A549 (cell line): ENCODE measurements at regions not wholly inside any gene's neighbourhood (a gene's known extent, or its start where the extent isn't known, plus 50 kb on each side); places are given as distances from the start of the nearest gene placed in this dataset.

Experiments
- ATAC-seq, 2 experiments: fragments of 200-7000 bp in 1 of 2; fragments of >200 bp in 1 of 2; cut with Nextera tagmentation in 1 of 2; cut with Tn5 transposase in 1 of 2; 3 replicates each; pipeline versions ENCODE4 v1.8.0 to v1.9.1; 2018 to 2020; ENCODE audit warnings: mild to moderate bottlenecking in 1 of 2, moderate library complexity in 1 of 2
- CTCF ChIA-PET: fragments of 300-600 bp; sonication (Branson Sonifier 250); formaldehyde crosslinking; extraction: SDS; loops from one replicate; lab custom pipeline; 2021; ENCODE audit warnings: antibody characterized with exemption, inconsistent platforms; lab: Yijun Ruan, JAX
- POLR2A ChIA-PET: fragments of 350-600 bp; formaldehyde crosslinking; extraction: SDS; loops from one replicate; lab custom pipeline; 2021; ENCODE audit warnings: antibody characterized with exemption, inconsistent platforms; lab: Yijun Ruan, JAX
- DNase-seq, 2 experiments: peaks; one replicate each; pipeline versions ENCODE4 v3.0.0 to v3.0.0-alpha.2; 2011 to 2016; ENCODE audit warnings: low read depth in 1 of 2, low spot score in 1 of 2
- FAIRE-seq: peaks from 2 replicates; lab custom pipeline; 2011; peaks lifted over from hg19 to GRCh38; lab: Jason Lieb, UNC
- H3K27ac ChIP-seq, 2 experiments: fragments of >200 bp; sonication (Bioruptor Twin); formaldehyde crosslinking; 3 replicates each; pipeline ENCODE4 v1.5.1; 2016 to 2017
- H3K4me1 ChIP-seq: fragments of >200 bp; sonication (Bioruptor Twin); formaldehyde crosslinking; 3 replicates; pipeline ENCODE4 v1.6.1; 2016
- H3K4me2 ChIP-seq: fragments of >200 bp; sonication (Bioruptor Twin); formaldehyde crosslinking; 3 replicates; pipeline ENCODE4 v1.6.1; 2016
- H3K4me3 ChIP-seq: fragments of >200 bp; sonication (Bioruptor Twin); formaldehyde crosslinking; 3 replicates; pipeline ENCODE4 v1.5.1; 2016
- H3K9me3 ChIP-seq: fragments of >200 bp; sonication (Bioruptor Twin); formaldehyde crosslinking; 3 replicates; pipeline ENCODE4 v1.6.1; 2016
- BCL3 ChIP-seq: fragments of >200 bp; sonication (Bioruptor Twin); formaldehyde crosslinking; IDR thresholded peaks from 3 replicates; pipeline ENCODE4 v1.6.1; 2016
- CBX2 ChIP-seq: fragments of 200-600 bp; sonication (generic); IDR thresholded peaks from 2 replicates; pipeline ENCODE4 v1.6.1; 2016; ENCODE audit warnings: low read depth, mild to moderate bottlenecking, borderline replicate concordance
- CBX8 ChIP-seq: fragments of 200-600 bp; sonication (generic); IDR thresholded peaks from 2 replicates; pipeline ENCODE4 v1.6.1; 2016
- CHD2 ChIP-seq: fragments of 150-350 bp; IDR thresholded peaks from 2 replicates; pipeline ENCODE4 v1.6.1; 2014; ENCODE audit warnings: low read length; ENCODE audit not compliant: partially characterized antibody
- CHD4 ChIP-seq: fragments of 200-600 bp; sonication (generic); IDR thresholded peaks from 2 replicates; pipeline ENCODE4 v1.6.1; 2016; ENCODE audit warnings: antibody characterized with exemption, mild to moderate bottlenecking, borderline replicate concordance
- CTCF ChIP-seq: fragments of >200 bp; sonication (Bioruptor Twin); formaldehyde crosslinking; IDR thresholded peaks from 3 replicates; pipeline ENCODE4 v1.5.1; 2016
- EHF ChIP-seq: fragments of 250-450 bp; sonication (Bioruptor Pico); IDR thresholded peaks from 2 replicates; pipeline ENCODE4 v1.5.0; 2020; ENCODE audit warnings: mild to moderate bottlenecking
- EHMT2 ChIP-seq: fragments of 200-600 bp; sonication (generic); IDR thresholded peaks from 2 replicates; pipeline ENCODE4 v1.6.1; 2016; ENCODE audit warnings: antibody characterized with exemption, low read depth, mild to moderate bottlenecking, moderate library complexity
- EP300 ChIP-seq, 2 experiments: fragments of >200 bp; sonication (Bioruptor Twin); formaldehyde crosslinking; IDR thresholded peaks; 2 replicates in 1 of 2; 3 replicates in 1 of 2; pipeline ENCODE4 v1.6.1; 2016 to 2017
- HEYL ChIP-seq: fragments of 250-450 bp; sonication (Bioruptor Pico); IDR thresholded peaks from 2 replicates; pipeline ENCODE4 v1.8.0; 2021; ENCODE audit warnings: mild to moderate bottlenecking, moderate library complexity
- HOXB13 ChIP-seq: fragments of 250-450 bp; sonication (Bioruptor Pico); IDR thresholded peaks from 2 replicates; pipeline ENCODE4 v1.5.0; 2020; ENCODE audit warnings: low read depth, mild to moderate bottlenecking, moderate library complexity
- HOXB5 ChIP-seq: fragments of 250-450 bp; sonication (Bioruptor Pico); IDR thresholded peaks from 2 replicates; pipeline ENCODE4 v1.5.0; 2020; ENCODE audit warnings: mild to moderate bottlenecking, moderate library complexity
- KDM5A ChIP-seq: fragments of 200-600 bp; sonication (generic); IDR thresholded peaks from 2 replicates; pipeline ENCODE4 v1.6.1; 2016; ENCODE audit warnings: antibody characterized with exemption, mild to moderate bottlenecking
- MAX ChIP-seq: IDR thresholded peaks from 2 replicates; pipeline ENCODE4 v1.6.1; 2012
- NPAS2 ChIP-seq: fragments of 250-450 bp; sonication (Bioruptor Pico); IDR thresholded peaks from 2 replicates; pipeline ENCODE4 v1.8.0; 2022; ENCODE audit warnings: mild to moderate bottlenecking, moderate library complexity, borderline replicate concordance
- PBX3 ChIP-seq: IDR thresholded peaks from 2 replicates; pipeline ENCODE4 v1.6.1; 2012
- RARB ChIP-seq: fragments of 250-450 bp; sonication (Bioruptor Pico); IDR thresholded peaks from 2 replicates; pipeline ENCODE4 v1.8.0; 2021; ENCODE audit warnings: mild to moderate bottlenecking, moderate library complexity
- SREBF2 ChIP-seq: fragments of 450-650 bp; IDR thresholded peaks from 2 replicates; pipeline ENCODE4 v1.6.1; 2014; ENCODE audit warnings: mild to moderate bottlenecking, moderate library complexity
- TFCP2L1 ChIP-seq: fragments of 250-450 bp; sonication (Bioruptor Pico); IDR thresholded peaks from 2 replicates; pipeline ENCODE4 v1.5.0; 2021; ENCODE audit warnings: mild to moderate bottlenecking
- USF2 ChIP-seq: fragments of 450-650 bp; IDR thresholded peaks from 2 replicates; pipeline ENCODE4 v1.6.1; 2014; ENCODE audit warnings: antibody characterized with exemption
- ZNF302 ChIP-seq: fragments of 250-450 bp; sonication (Bioruptor Pico); IDR thresholded peaks from 2 replicates; pipeline ENCODE4 v1.9.0; 2021; ENCODE audit warnings: inconsistent platforms, mild to moderate bottlenecking, moderate library complexity
- WGBS: methylation state at CpG from one replicate; pipeline ENCODE4 v1.1.6; 2017; ENCODE audit errors: missing lambda C conversion rate; 5-methylcytosine and 5-hydroxymethylcytosine counted together

GRCh38 chr14:101248840-101249675, 312.2 kb upstream of the DIO3 start (continued):
- no peak for TF ChIP-seq PBX3

GRCh38 chr14:101249676-101250036, 311.6 kb upstream of the DIO3 start:
- H3K4me3 ChIP-seq, result no peak overlapping the region
- TF ChIP-seq EHMT2, result no peak
- TF ChIP-seq BCL3, result no peak
- TF ChIP-seq, all 56 proteins: peak for 0
- WGBS, result 84% methylated on average over 8 of the region's 8 CpGs
- ATAC-seq (no peak), DNase-seq (no peak), FAIRE-seq (no peak)
- Histone ChIP-seq H3K4me1 (no peaks in the 10 kb centered on the region), H3K4me2 (no peak overlapping the region), H3K27ac (no peak overlapping the region), H3K9me3 (no peaks in the 10 kb centered on the region)
- ChIA-PET POLR2A (no interaction called here), CTCF (interaction anchor here (0.5 to 0.9 kb wide), 2 partner anchors 14 to 355 kb away, joined by 4 read pairs; no protein-coding TSS in a partner anchor)

GRCh38 chr14:101250336-101250947, 310.9 kb upstream of the DIO3 start:
- Histone ChIP-seq H3K4me3 (no peak overlapping the region), H3K4me2 (no peak overlapping the region), H3K27ac (no peak overlapping the region), H3K9me3 (no peaks in the 10 kb centered on the region), H3K4me1 (no peaks in the 10 kb centered on the region)
- DNase-seq (no peak), ATAC-seq (no peak), FAIRE-seq (no peak)
- ChIA-PET POLR2A (no interaction called here), CTCF (interaction anchor here (0.5 to 1.5 kb wide), 3 partner anchors 9 to 356 kb away, joined by 3 to 5 read pairs (median 4); no protein-coding TSS in a partner anchor)
- TF ChIP-seq SREBF2 (no peak), ZNF302 (no peak)
- WGBS, result 89% methylated on average over 6 of the region's 17 CpGs

- no peak for DNase-seq
- H3K9me3 ChIP-seq, result no peaks in the 10 kb centered on the region
- no peak overlapping the region for H3K4me2 ChIP-seq
- no peaks in the 10 kb centered on the region for H3K4me1 ChIP-seq
- ATAC-seq, result no peak
- H3K27ac ChIP-seq, result no peak overlapping the region
- ChIA-PET POLR2A (no interaction called here), CTCF (interaction anchor here (1.0 to 1.7 kb wide), 3 partner anchors 8 to 16 kb away, joined by 3 to 5 read pairs (median 4); no protein-coding TSS in a partner anchor)
- no peak overlapping the region for H3K4me3 ChIP-seq
- FAIRE-seq, result no peak
- WGBS, result 75% methylated on average over 15 of the region's 15 CpGs
- no peak for TF ChIP-seq CBX8
- no peak for TF ChIP-seq CHD4
- no peak for TF ChIP-seq EHF (CRISPR knock-in tag)
- TF ChIP-seq HOXB13 (CRISPR knock-in tag), result no peak
- TF ChIP-seq NPAS2 (CRISPR knock-in tag), result no peak
- no peak for TF ChIP-seq HOXB5 (CRISPR knock-in tag)
- TF ChIP-seq TFCP2L1, result no peak
- TF ChIP-seq CTCF, result no peak
- no peak for TF ChIP-seq KDM5A
- TF ChIP-seq PBX3, result no peak
- TF ChIP-seq CHD2, result no peak
- TF ChIP-seq RARB (CRISPR knock-in tag), result no peak
- TF ChIP-seq EP300 (IDR thresholded peaks at IDR 0.05), result no peak
- no peak for TF ChIP-seq HEYL (CRISPR knock-in tag)
- no peak for TF ChIP-seq MAX
- TF ChIP-seq CBX2, result no peak
- no peak for TF ChIP-seq USF2
Observed at GRCh38 chr14:101250948-101251811, 310.1 kb upstream of the DIO3 start.
